GM10266 (cell line): ENCODE measurements at regions not wholly inside any gene's neighbourhood (a gene's known extent, or its start where the extent isn't known, plus 50 kb on each side); places are given as distances from the start of the nearest gene placed in this dataset.
"Not testable (repeated sequence)": the region's sequence is repeated elsewhere in the genome, so short reads cannot be mapped to it uniquely, and the experiment has no call there.

Source experiments
- DNase-seq: peaks from one replicate; pipeline ENCODE4 v3.0.0; 2012; ENCODE audit errors: extremely low spot score
- CTCF ChIP-seq: IDR thresholded peaks from 2 replicates; pipeline ENCODE4 v1.5.1; 2012; ENCODE audit warnings: mild to moderate bottlenecking, low read depth; ENCODE audit not compliant: control insufficient read depth, insufficient read depth; ENCODE audit errors: missing control alignments

- no peak for DNase-seq
- no peak for TF ChIP-seq CTCF
These were observed 154.8 kb downstream of the CYB561 start for GRCh38 chr17:63291258-63291657.

GRCh38 chr17:63292421-63292820 lies 153.7 kb downstream of the CYB561 start:
- no peak for DNase-seq
- TF ChIP-seq CTCF: no peak

GRCh38 chr17:63293323-63294075 lies 152.6 kb downstream of the CYB561 start:
- no peak for DNase-seq
- no peak for TF ChIP-seq CTCF

GRCh38 chr17:63294776-63295175 lies 151.3 kb downstream of the CYB561 start:
- no peak for TF ChIP-seq CTCF
- DNase-seq: no peak

- no peak for DNase-seq
- no peak for TF ChIP-seq CTCF
These were observed 150.8 kb downstream of the CYB561 start for GRCh38 chr17:63295288-63295687.

GRCh38 chr17:63295839-63296590 lies 150.1 kb downstream of the CYB561 start:
- DNase-seq: no peak
- TF ChIP-seq CTCF: no peak

- not testable (repeated sequence) for DNase-seq
These were observed 147.2 kb downstream of the CYB561 start for GRCh38 chr17:63298916-63299315.
